GM12875 (cell line): ENCODE measurements at regions not wholly inside any gene's neighbourhood (a gene's known extent, or its start where the extent isn't known, plus 50 kb on each side); places are given as distances from the start of the nearest gene placed in this dataset.

Experiments
- H3K4me3 ChIP-seq: one replicate; pipeline ENCODE4 v1.5.1; 2011; ENCODE audit warnings: low read depth, low read length, control low read depth
- CTCF ChIP-seq: IDR thresholded peaks from 2 replicates; pipeline ENCODE4 v1.5.1; 2011; ENCODE audit warnings: low read depth, mild to moderate bottlenecking, control low read depth, inconsistent platforms, low read length, moderate library complexity, borderline replicate concordance; ENCODE audit not compliant: insufficient read depth

DNA sequence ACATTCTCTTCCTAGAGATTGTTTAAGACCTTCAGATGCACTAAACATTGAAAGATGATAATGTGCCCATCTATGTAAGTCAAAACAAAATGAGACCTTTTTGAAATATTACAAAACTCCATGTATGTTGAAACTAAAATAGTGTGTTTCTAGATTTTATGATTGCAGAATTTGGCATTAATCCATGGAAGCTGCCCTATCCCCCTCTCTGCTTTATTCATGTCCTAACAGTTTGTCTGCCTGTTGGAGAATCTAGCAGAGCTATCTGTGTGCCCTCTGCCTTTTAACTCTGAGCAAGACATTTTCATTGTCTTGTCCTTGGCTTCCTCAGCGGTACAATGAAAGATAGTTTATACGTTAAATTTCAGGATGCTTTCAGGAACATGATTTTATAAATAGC lies 105.5 kb downstream of the FAT3 start:
- TF ChIP-seq CTCF = no peak
- H3K4me3 ChIP-seq = no peak overlapping the region

DNA sequence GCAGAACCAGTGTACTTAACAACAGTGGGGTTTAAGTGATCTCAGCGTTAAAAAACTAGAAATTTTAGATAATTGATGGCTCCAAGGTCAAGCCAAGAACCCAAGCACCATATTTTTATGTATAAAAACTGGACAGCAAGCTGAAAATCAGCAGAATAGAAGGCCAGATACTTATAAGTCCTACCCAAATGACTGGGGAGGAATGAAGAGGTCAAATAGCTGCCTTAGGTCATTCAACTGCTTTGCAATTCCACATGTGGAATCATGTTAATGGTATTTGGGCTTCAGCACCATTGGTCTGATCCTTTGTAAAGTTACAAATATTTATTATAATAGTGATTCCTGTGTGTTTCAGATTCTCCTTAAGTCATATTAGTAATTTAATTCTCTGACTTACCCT lies 108.4 kb downstream of the FAT3 start:
- TF ChIP-seq CTCF = no peak
- H3K4me3 ChIP-seq = no peak overlapping the region

DNA sequence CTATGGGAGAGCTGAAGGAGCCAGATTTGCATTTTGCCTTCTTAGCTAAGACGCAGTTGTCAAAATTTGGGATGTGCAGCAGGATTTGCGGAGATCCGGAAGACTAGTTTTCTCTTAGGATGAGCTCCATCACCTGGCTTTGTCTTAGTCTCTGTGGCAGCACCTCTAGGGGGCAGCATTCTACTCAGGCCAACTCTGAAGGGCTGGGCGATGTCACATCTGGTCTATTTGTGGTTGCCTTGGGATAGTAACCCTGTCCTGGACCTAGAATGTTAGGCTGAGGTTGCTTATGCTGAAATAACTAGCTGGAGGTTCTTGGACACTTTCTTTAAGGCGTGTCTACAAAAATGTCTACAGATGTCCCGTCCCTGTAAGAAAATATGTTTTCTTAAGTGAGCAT lies 116.2 kb downstream of the FAT3 start:
- peak; percentile 56 for TF ChIP-seq CTCF
- H3K4me3 ChIP-seq = no peak overlapping the region

- H3K4me3 ChIP-seq = no peak overlapping the region
- no peak for TF ChIP-seq CTCF
Observed at GRCh38 chr11:92342034-92342720, 117.6 kb downstream of the FAT3 start.

GRCh38 chr11:92342886-92343285 lies 118.3 kb downstream of the FAT3 start:
- no peak for TF ChIP-seq CTCF

DNA sequence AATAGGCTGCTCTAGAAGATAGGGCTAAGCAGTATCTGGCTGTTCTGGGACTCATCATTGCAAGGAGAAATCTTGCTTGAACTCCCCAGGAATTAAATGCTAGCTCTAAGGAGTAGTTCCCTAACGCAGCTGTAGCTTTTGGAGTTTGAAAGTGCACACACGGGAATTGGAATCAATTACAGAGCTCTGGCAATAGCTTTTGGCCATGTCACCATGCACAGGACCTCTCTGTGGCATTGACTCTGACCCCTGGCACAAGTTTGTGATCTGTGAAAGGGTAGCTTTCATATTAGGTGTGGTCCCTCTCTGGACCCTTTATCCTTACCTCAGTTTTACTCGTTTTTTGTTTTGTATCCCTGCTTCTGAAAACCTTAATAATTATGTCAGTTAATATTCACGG lies 121.6 kb downstream of the FAT3 start:
- H3K4me3 ChIP-seq = no peak overlapping the region
- no peak for TF ChIP-seq CTCF

More at GRCh38 chr11:92342886-92343285, 118.3 kb downstream of the FAT3 start:
- H3K4me3 ChIP-seq = no peak overlapping the region

DNA sequence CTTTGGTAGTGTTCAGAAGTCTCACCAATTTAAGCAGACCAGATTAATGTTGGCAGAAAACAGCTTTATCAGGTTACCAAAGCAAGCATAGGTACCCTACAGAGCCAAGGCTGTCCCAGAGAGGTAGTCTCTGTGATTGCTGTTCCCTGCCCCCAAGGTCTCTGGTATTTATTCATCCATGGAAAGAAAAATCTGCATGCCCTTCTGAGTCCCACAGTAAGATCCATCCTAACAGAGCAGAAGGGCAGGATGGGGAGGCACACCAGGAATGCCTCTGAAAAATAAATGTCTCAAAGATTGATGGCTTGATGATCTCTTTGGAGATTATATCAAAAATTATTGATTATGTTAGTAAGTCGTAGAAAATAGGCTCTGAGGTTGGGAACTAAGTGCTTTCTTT lies 122.8 kb downstream of the FAT3 start:
- no peak for TF ChIP-seq CTCF

More for the DNA sequence above, 122.8 kb downstream of the FAT3 start:
- H3K4me3 ChIP-seq = no peak overlapping the region
